22Rv1 (cell line): ENCODE measurements at regions not wholly inside any gene's neighbourhood (a gene's known extent, or its start where the extent isn't known, plus 50 kb on each side); places are given as distances from the start of the nearest gene placed in this dataset.

Experiments
- ZFX ChIP-seq: fragments of 450-650 bp; IDR thresholded peaks from 2 replicates; pipeline ENCODE4 v1.6.1; 2017; ENCODE audit warnings: antibody characterized with exemption, borderline replicate concordance
- TF ChIP-seq, protein P1 (sequence below): fragments of 450-650 bp; IDR thresholded peaks from 2 replicates; pipeline ENCODE4 v1.5.1; 2017; ENCODE audit warnings: mild to moderate bottlenecking

DNA sequence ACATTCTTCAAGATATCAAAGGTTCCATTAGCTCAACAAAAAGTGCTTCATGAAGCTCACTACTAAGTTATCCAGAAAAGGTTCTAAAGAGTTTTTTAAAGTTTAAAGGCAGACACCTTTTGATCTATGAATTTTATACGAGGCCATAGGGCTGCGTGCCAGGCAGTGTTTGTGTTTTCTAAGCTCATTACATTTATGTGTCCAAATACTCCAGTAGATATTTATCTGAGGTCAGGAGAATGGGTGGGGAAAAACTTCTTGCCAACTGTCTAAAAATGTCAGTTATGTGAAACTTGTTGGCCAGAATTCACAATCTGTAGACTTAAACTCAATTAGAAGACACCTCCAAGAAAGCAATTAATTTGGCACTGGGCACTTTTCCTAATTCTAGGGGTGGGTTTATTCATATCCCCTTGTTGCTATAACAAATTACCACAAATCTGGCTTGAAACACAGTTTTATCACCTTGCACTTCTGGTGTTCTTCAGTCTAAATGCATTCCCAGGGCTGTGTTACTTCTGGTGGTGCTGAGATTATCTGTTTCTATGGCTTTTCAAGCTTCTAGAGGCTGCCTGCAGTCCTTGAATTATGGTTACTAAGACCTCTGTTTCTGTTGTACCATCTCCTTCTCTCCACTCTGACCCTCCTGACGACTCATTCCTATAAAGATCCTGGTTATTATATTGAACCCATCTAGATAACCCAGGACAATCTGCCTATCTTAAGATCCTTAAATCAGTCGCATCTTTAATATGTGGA lies 1030.4 kb upstream of the CNTN5 start:
- TF ChIP-seq, protein P1, sequence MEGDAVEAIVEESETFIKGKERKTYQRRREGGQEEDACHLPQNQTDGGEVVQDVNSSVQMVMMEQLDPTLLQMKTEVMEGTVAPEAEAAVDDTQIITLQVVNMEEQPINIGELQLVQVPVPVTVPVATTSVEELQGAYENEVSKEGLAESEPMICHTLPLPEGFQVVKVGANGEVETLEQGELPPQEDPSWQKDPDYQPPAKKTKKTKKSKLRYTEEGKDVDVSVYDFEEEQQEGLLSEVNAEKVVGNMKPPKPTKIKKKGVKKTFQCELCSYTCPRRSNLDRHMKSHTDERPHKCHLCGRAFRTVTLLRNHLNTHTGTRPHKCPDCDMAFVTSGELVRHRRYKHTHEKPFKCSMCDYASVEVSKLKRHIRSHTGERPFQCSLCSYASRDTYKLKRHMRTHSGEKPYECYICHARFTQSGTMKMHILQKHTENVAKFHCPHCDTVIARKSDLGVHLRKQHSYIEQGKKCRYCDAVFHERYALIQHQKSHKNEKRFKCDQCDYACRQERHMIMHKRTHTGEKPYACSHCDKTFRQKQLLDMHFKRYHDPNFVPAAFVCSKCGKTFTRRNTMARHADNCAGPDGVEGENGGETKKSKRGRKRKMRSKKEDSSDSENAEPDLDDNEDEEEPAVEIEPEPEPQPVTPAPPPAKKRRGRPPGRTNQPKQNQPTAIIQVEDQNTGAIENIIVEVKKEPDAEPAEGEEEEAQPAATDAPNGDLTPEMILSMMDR = no peak
- no peak for TF ChIP-seq ZFX
